C4-2B (cell line): ENCODE measurements at regions not wholly inside any gene's neighbourhood (a gene's known extent, or its start where the extent isn't known, plus 50 kb on each side); places are given as distances from the start of the nearest gene placed in this dataset.

Experiments used
- ZFX ChIP-seq: fragments of 450-650 bp; IDR thresholded peaks from 2 replicates; pipeline ENCODE4 v1.6.1; 2017
- TF ChIP-seq, protein P1 (sequence below): fragments of 450-650 bp; conservative IDR thresholded peaks from 2 replicates; pipeline ENCODE4 v1.5.1; 2017; ENCODE audit warnings: mild to moderate bottlenecking

DNA sequence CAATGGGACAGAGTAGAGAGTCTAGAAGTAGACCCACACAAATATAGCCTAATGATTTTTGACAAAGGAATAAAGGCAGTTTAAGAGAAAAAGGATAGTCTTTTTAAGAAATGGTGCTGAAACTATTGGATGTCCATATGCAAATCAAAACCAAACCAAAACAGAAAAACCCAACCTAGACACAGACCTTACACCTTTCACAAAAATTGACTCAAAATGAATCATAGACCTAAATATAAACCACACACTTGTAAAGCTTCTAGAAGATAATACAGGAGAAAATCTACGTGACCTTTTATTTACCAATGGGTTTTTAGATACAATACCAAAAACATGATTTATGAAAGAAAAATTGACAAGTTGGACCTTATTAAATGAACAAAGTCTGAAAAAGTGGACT lies 66.4 kb upstream of the MPHOSPH6 start:
- TF ChIP-seq, protein P1, sequence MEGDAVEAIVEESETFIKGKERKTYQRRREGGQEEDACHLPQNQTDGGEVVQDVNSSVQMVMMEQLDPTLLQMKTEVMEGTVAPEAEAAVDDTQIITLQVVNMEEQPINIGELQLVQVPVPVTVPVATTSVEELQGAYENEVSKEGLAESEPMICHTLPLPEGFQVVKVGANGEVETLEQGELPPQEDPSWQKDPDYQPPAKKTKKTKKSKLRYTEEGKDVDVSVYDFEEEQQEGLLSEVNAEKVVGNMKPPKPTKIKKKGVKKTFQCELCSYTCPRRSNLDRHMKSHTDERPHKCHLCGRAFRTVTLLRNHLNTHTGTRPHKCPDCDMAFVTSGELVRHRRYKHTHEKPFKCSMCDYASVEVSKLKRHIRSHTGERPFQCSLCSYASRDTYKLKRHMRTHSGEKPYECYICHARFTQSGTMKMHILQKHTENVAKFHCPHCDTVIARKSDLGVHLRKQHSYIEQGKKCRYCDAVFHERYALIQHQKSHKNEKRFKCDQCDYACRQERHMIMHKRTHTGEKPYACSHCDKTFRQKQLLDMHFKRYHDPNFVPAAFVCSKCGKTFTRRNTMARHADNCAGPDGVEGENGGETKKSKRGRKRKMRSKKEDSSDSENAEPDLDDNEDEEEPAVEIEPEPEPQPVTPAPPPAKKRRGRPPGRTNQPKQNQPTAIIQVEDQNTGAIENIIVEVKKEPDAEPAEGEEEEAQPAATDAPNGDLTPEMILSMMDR = no peak
- TF ChIP-seq ZFX = no peak
